Neural progenitor cell (in vitro differentiated cells): ENCODE measurements at regions not wholly inside any gene's neighbourhood (a gene's known extent, or its start where the extent isn't known, plus 50 kb on each side); places are given as distances from the start of the nearest gene placed in this dataset.

Experiments used
- DNase-seq: peaks from one replicate; pipeline ENCODE4 v3.0.0-alpha.2; 2016; ENCODE audit warnings: low spot score
- H2AFZ ChIP-seq: fragments of 200-600 bp; sonication (generic); replicated peaks from 2 replicates; pipeline ENCODE4 v1.6.1; 2016; ENCODE audit warnings: antibody characterized with exemption
- H3F3A ChIP-seq: fragments of 200-600 bp; sonication (generic); 2 replicates; pipeline ENCODE4 v1.6.1; 2016; ENCODE audit warnings: antibody characterized with exemption, low read depth
- H3K27ac ChIP-seq: fragments of 200-600 bp; sonication (generic); 2 replicates; pipeline ENCODE4 v1.5.1; 2016; ENCODE audit warnings: mild to moderate bottlenecking
- H3K27me3 ChIP-seq: fragments of 200-600 bp; sonication (generic); 2 replicates; pipeline ENCODE4 v1.6.1; 2016; ENCODE audit warnings: mild to moderate bottlenecking, moderate library complexity
- H3K36me3 ChIP-seq: fragments of 200-600 bp; sonication (generic); 2 replicates; pipeline ENCODE4 v1.5.1; 2016
- H3K4me1 ChIP-seq: fragments of 200-600 bp; sonication (generic); 2 replicates; pipeline ENCODE4 v1.6.1; 2016; ENCODE audit warnings: mixed run types
- H3K4me2 ChIP-seq: fragments of 200-600 bp; sonication (generic); 2 replicates; pipeline ENCODE4 v1.6.1; 2016
- H3K4me3 ChIP-seq: fragments of 200-600 bp; sonication (generic); 2 replicates; pipeline ENCODE4 v1.5.1; 2016
- H3K79me2 ChIP-seq: fragments of 200-600 bp; sonication (generic); 2 replicates; pipeline ENCODE4 v1.6.1; 2016; ENCODE audit warnings: low read depth
- H3K9ac ChIP-seq: fragments of 200-600 bp; sonication (generic); 2 replicates; pipeline ENCODE4 v1.6.1; 2016
- H3K9me3 ChIP-seq: fragments of 200-600 bp; sonication (generic); 2 replicates; pipeline ENCODE4 v1.5.1; 2016; ENCODE audit warnings: low read depth
- H4K20me1 ChIP-seq: fragments of 200-600 bp; sonication (generic); 2 replicates; pipeline ENCODE4 v1.6.1; 2016; ENCODE audit warnings: low read depth
- H3K27ac Mint-ChIP-seq: 3 replicates; pipeline ENCODE4 v1.8.0; 2021; ENCODE audit warnings: mixed read lengths
- H3K27me3 Mint-ChIP-seq: 2 replicates; pipeline ENCODE4 v1.8.0; 2022; ENCODE audit warnings: low read depth, mild to moderate bottlenecking, inconsistent platforms, moderate library complexity, mixed read lengths; ENCODE audit not compliant: insufficient read depth
- H3K36me3 Mint-ChIP-seq: 3 replicates; pipeline ENCODE4 v1.8.0; 2021; ENCODE audit warnings: mixed read lengths
- H3K4me1 Mint-ChIP-seq: 3 replicates; pipeline ENCODE4 v1.8.0; 2021; ENCODE audit warnings: mixed read lengths
- H3K4me3 Mint-ChIP-seq: 3 replicates; pipeline ENCODE4 v1.8.0; 2021; ENCODE audit warnings: mild to moderate bottlenecking, moderate library complexity, mixed read lengths
- H3K9me3 Mint-ChIP-seq: 3 replicates; pipeline ENCODE4 v1.8.0; 2020; ENCODE audit warnings: mixed read lengths
- EZH2 ChIP-seq: fragments of 200-600 bp; sonication (generic); IDR thresholded peaks from 2 replicates; pipeline ENCODE4 v1.6.1; 2017; ENCODE audit warnings: antibody characterized with exemption, mild to moderate bottlenecking, moderate library complexity
- EZH2phosphoT487 ChIP-seq: fragments of 200-600 bp; sonication (generic); IDR thresholded peaks from 2 replicates; pipeline ENCODE4 v1.6.1; 2017; ENCODE audit warnings: antibody characterized with exemption
- TF ChIP-seq, protein P1 (sequence below): fragments of 200-600 bp; sonication (generic); IDR thresholded peaks from 2 replicates; pipeline ENCODE4 v1.5.1; 2017; ENCODE audit warnings: antibody characterized with exemption, mild to moderate bottlenecking

GRCh38 chr16:17724242-17724898 is 253.6 kb upstream of the XYLT1 start:
- Histone ChIP-seq H3K4me1 (no peaks in the 10 kb centered on the region), H3K4me3 (no peak overlapping the region), H3K79me2 (no peaks in the 10 kb centered on the region), H3K27ac (no peak overlapping the region), H3K9ac (no peak overlapping the region), H3K9me3 (no peaks in the 10 kb centered on the region), H3K4me2 (no peak overlapping the region), H2AFZ (no peak overlapping the region), H3K27me3 (no peaks in the 10 kb centered on the region), H4K20me1 (no peaks in the 10 kb centered on the region), H3F3A (no peaks in the 10 kb centered on the region), H3K36me3 (no peaks in the 10 kb centered on the region)
- Mint-ChIP-seq H3K36me3 (no peaks in the 10 kb centered on the region), H3K4me1 (peaks cover 12% of the 10 kb centered on the region), H3K4me3 (no peak overlapping the region), H3K9me3 (no peaks in the 10 kb centered on the region), H3K27ac (no peak overlapping the region), H3K27me3 (no peaks in the 10 kb centered on the region)
- TF ChIP-seq EZH2, result no peak
- no peak for TF ChIP-seq EZH2phosphoT487
- TF ChIP-seq, protein P1, sequence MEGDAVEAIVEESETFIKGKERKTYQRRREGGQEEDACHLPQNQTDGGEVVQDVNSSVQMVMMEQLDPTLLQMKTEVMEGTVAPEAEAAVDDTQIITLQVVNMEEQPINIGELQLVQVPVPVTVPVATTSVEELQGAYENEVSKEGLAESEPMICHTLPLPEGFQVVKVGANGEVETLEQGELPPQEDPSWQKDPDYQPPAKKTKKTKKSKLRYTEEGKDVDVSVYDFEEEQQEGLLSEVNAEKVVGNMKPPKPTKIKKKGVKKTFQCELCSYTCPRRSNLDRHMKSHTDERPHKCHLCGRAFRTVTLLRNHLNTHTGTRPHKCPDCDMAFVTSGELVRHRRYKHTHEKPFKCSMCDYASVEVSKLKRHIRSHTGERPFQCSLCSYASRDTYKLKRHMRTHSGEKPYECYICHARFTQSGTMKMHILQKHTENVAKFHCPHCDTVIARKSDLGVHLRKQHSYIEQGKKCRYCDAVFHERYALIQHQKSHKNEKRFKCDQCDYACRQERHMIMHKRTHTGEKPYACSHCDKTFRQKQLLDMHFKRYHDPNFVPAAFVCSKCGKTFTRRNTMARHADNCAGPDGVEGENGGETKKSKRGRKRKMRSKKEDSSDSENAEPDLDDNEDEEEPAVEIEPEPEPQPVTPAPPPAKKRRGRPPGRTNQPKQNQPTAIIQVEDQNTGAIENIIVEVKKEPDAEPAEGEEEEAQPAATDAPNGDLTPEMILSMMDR, result no peak
- no peak for DNase-seq

- peaks cover 9% of the 10 kb centered on the region for H3K4me1 Mint-ChIP-seq
- DNase-seq, result no peak
- H3F3A ChIP-seq, result no peaks in the 10 kb centered on the region
- H3K79me2 ChIP-seq, result no peaks in the 10 kb centered on the region
- no peak overlapping the region for H3K4me2 ChIP-seq
- no peak overlapping the region for H2AFZ ChIP-seq
- no peaks in the 10 kb centered on the region for H3K4me1 ChIP-seq
- no peaks in the 10 kb centered on the region for H3K9me3 ChIP-seq
- no peak overlapping the region for H3K27ac ChIP-seq
- no peaks in the 10 kb centered on the region for H3K9me3 Mint-ChIP-seq
- H3K4me3 ChIP-seq, result no peak overlapping the region
- no peaks in the 10 kb centered on the region for H4K20me1 ChIP-seq
- H3K4me3 Mint-ChIP-seq, result no peak overlapping the region
- no peak overlapping the region for H3K27ac Mint-ChIP-seq
- TF ChIP-seq EZH2phosphoT487 (no peak), EZH2 (no peak)
- no peak overlapping the region for H3K9ac ChIP-seq
- H3K36me3 Mint-ChIP-seq, result no peaks in the 10 kb centered on the region
- H3K27me3 ChIP-seq, result no peaks in the 10 kb centered on the region
- no peaks in the 10 kb centered on the region for H3K36me3 ChIP-seq
- H3K27me3 Mint-ChIP-seq, result no peaks in the 10 kb centered on the region
Observed at GRCh38 chr16:17723531-17724134, 252.9 kb upstream of the XYLT1 start.

DNA sequence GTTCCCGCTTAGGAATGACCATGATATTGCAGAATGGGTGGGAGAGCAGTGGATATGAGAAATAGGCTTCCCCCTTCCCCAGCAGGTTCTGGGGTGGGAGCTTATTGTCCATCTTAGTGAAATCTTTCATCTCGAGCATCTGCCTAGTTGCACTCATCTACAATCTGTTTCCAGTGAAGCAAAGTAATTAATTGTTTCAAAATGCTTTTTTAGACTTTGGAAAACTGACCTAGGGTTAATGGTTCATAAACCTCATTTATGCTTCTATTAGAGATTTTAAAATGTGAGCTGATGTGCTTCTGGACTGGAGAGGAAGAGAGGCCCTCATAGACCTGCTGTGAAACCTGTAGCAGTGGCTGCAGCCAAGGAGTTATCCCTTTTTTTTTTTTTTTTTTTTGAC is 247.7 kb upstream of the XYLT1 start:
- TF ChIP-seq, protein P1, result no peak
- TF ChIP-seq EZH2, result no peak

DNA sequence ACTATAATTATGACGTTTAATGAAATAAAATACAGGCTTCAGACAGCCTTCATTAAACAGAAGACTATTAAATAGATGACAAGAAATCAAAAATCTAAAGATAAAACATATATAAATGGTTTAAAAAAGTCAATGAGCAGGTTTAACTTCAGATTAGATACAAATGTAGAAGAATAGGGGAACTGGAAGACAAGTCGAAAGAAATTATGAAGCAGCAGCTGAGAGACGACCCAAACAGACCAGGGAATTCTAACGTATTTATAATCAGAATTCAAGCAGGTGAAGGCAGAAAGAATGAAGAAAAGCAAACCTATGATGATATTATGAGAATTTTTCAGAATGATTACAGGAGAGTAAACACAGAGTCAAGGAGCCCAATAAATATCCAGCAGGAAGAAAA is 235.1 kb upstream of the XYLT1 start:
- H3K27ac ChIP-seq, result no peak overlapping the region
- Mint-ChIP-seq H3K4me1 (no peaks in the 10 kb centered on the region), H3K27me3 (no peaks in the 10 kb centered on the region), H3K36me3 (no peaks in the 10 kb centered on the region), H3K27ac (no peak overlapping the region), H3K9me3 (peaks cover 3% of the 10 kb centered on the region), H3K4me3 (no peak overlapping the region)
- no peaks in the 10 kb centered on the region for H4K20me1 ChIP-seq
- no peaks in the 10 kb centered on the region for H3K9me3 ChIP-seq
- H3K36me3 ChIP-seq, result no peaks in the 10 kb centered on the region
- TF ChIP-seq EZH2phosphoT487 (no peak), EZH2 (no peak)
- TF ChIP-seq, protein P1, result no peak
- H3K27me3 ChIP-seq, result no peaks in the 10 kb centered on the region
- H2AFZ ChIP-seq, result no peak overlapping the region
- H3F3A ChIP-seq, result no peaks in the 10 kb centered on the region
- H3K4me3 ChIP-seq, result no peak overlapping the region
- no peaks in the 10 kb centered on the region for H3K4me1 ChIP-seq
- no peak for DNase-seq
- H3K79me2 ChIP-seq, result no peaks in the 10 kb centered on the region
- no peak overlapping the region for H3K4me2 ChIP-seq
- no peak overlapping the region for H3K9ac ChIP-seq

More for the DNA sequence above, 247.7 kb upstream of the XYLT1 start:
- H2AFZ ChIP-seq, result no peak overlapping the region
- H3K9me3 ChIP-seq, result no peaks in the 10 kb centered on the region
- no peaks in the 10 kb centered on the region for H3K27me3 ChIP-seq
- H3K4me2 ChIP-seq, result no peak overlapping the region
- Mint-ChIP-seq H3K4me1 (no peaks in the 10 kb centered on the region), H3K27ac (no peak overlapping the region), H3K27me3 (peaks cover 2% of the 10 kb centered on the region), H3K36me3 (no peaks in the 10 kb centered on the region), H3K4me3 (no peak overlapping the region), H3K9me3 (no peaks in the 10 kb centered on the region)
- H3K4me1 ChIP-seq, result no peaks in the 10 kb centered on the region
- no peaks in the 10 kb centered on the region for H3K79me2 ChIP-seq
- no peak overlapping the region for H3K4me3 ChIP-seq
- H4K20me1 ChIP-seq, result no peaks in the 10 kb centered on the region
- H3K9ac ChIP-seq, result no peak overlapping the region
- DNase-seq, result no peak
- H3K27ac ChIP-seq, result no peak overlapping the region
- H3F3A ChIP-seq, result no peaks in the 10 kb centered on the region
- H3K36me3 ChIP-seq, result no peaks in the 10 kb centered on the region
